HG02642 (cell line): ENCODE measurements at regions not wholly inside any gene's neighbourhood (a gene's known extent, or its start where the extent isn't known, plus 50 kb on each side); places are given as distances from the start of the nearest gene placed in this dataset.
"Not testable (repeated sequence)": the region's sequence is repeated elsewhere in the genome, so short reads cannot be mapped to it uniquely, and the experiment has no call there.

ENCODE experiments used
- ATAC-seq: cut with Tn5 transposase; IDR thresholded peaks from one replicate; pipeline ENCODE4 v1.9.1; 2021; ENCODE audit warnings: mild to moderate bottlenecking; ENCODE audit not compliant: unreplicated experiment, poor library complexity

DNA sequence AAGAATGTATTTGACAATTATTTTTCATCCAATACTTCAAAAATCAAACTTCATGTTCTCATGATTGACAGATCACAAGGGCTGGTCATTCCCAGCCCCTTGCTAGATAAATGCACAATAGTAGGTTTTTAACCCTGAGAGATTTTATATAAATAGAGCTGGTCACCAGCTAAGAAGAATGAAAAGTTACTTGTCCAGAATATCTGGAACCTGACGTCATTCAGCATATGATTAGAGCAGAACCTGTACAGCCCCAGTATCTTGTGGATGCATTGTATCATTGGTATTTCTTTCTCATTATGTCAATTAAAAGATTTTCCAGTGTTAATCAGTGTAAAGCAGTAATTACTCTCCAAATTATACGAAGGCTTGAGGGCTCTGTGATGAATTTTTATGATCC, 202.8 kb upstream of the RND3 start:
- ATAC-seq, result no peak

DNA sequence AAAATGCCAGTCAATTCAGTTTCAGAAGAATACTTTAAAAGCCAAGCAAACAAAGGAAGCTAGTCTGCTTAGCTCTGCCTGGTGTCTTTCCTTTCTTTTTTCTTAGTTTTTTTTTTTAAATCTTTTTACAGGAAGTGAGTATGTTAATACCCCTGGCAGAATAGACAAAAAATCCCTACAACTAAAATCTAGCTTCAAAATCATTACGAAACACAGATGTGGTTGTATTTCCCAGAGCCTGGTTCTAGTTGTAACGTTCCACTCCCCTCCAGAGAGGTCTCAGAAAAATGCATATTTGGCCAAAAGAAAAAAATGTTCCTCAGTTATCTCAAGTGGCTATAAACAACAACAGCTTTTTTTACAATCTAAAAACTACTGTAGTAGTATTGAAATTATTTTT, 202.1 kb upstream of the RND3 start:
- ATAC-seq, result no peak

- ATAC-seq, result no peak
These were observed 200.5 kb upstream of the RND3 start for GRCh38 chr2:150688016-150688415.

DNA sequence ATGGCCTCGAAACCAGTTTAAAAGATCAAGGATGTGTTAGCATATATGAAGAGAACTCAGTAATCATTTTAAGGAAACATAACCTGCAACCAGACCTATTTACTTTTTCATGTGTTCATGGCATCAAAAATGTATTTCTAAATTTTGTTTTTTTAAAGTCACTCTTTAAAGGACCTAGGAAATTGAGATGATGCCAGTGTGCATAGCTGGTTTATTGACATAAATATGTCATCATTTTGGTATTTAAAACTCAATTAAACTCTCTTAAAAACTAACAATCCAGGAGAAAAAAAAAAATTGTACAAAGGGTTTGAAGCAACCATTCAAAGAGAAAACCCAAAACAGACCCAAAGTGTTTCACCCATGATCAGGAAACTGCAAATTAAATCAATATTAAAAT, 198.9 kb upstream of the RND3 start:
- ATAC-seq, result no peak

DNA sequence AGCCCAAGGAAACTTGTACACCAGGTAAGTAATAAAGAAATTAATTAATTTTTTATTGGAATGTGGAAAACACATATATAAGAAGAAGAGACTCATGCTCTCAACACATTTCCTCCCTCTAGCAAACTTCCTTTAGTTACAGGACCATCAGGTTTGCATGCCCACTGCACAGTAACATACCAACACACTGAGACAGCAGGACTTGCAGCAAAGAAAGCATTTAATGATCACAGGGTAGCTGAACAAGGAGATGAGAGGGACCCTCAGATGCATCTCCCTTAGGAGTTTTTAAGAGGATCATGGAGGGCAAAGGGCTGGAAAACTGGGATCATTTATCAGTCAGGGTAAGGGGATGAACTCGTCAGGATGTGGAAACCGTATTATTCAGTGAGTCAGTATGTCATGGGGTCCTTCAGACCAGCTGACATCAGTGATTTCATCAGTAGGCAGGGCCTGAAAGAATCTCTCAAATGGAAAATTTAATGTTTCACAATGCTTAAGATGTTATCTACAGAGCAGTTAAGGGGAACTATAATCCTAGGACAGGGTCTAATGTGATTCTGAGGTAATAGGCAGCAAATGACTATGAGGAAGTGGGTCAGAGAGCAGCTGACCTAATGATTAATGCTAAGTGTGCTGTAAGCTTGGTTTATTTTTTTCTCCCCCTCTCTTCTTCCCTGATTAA, 193.8 kb upstream of the RND3 start:
- no peak for ATAC-seq

GRCh38 chr2:150679456-150680120, 192.1 kb upstream of the RND3 start:
- ATAC-seq, result no peak

DNA sequence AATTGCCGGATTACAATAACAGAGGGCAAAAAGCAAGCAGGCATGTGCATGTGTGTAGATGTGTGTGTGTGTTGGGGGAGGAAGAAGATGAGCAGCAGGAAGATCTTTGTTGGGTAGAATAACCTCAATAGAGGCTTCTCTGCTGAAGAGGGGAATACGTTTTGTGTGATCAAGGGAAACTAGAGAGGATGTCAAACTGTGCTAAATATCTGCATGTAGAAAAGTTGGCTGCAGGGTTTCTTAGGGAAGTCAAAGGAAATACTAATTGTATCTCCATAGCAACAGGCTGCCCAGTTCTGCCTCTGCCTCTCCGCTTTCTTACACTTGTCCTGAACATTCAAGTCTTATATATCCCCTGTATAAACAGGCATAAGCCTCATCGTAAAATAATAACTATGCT, 190.1 kb upstream of the RND3 start:
- ATAC-seq, result no peak

- no peak for ATAC-seq
These were observed 189.4 kb upstream of the RND3 start for GRCh38 chr2:150676747-150677383.

DNA sequence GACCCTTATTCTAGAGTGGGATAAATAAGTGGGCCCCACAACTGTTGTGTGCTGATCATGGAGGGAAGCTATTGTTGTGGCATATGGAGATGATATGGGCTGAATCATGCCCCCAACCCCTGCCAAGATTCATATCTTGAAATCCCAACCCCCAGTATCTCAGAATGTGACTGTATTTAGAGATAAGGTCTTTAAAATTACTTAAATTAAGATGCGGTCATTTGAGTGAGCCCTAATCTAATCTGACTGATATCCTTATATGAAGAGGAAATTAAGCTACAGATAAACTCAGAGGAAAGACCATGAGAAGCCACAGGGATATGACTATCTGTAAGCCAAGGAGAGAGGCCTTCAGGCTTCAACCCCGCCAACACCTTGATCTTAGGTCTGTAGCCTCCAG, 188.3 kb upstream of the RND3 start:
- ATAC-seq, result no peak

DNA sequence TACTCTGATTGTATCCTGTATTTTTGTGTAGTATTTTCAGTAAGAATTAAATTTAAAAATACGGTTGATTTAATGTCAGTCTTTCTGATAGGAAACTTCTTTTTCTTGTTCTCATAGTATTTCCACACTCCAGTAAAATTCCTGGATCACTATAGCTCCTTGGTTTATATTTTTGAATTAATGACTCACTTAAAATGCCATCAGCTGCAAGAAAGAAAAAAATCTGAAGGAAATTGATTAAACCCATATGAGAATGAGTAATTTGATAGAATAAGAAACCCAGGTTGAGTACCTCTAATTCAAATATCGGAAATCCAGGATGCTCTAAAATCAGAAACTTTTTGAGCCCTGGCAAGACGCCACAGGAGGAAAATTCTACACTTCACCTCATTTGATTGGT, 186.8 kb upstream of the RND3 start:
- ATAC-seq, result no peak

DNA sequence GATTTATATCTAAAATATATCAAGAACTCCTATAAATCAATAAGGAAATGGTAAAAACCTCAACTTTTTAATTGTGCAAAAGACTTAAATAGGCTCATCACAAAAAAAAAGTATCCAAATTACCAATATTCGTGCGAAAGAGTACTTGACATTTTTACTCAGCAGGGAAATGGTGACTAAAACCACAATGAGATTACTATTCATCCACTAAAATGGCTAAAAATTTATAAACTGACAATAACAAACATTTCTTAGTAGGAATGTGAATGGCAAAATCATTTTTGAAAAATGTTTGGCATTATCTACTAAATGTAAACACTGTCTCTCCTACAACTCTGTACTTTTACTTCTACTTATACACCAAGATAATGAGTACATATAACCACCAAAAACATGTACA, 184.8 kb upstream of the RND3 start:
- no peak for ATAC-seq

- no peak for ATAC-seq
These were observed 182.0 kb upstream of the RND3 start for GRCh38 chr2:150669492-150669891.

DNA sequence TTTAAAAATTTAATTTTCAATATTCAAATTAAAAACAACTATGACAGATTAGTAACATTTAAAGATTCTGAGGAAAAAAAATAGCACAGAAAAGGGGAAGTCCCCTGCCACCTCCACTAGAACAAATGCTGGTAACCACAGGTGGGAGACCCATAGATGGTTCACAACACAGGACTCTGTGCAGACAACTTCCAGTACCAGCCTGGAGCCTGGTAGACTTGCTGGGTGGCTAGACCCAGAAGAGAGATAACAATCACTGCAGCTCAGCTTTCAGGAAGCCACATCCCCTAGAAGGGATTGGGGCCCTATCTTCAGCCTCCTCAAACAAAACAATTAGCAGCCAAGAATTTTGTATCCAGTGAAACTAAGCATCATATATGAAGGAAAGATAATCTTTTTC, 179.6 kb upstream of the RND3 start:
- ATAC-seq, result not testable (repeated sequence)

DNA sequence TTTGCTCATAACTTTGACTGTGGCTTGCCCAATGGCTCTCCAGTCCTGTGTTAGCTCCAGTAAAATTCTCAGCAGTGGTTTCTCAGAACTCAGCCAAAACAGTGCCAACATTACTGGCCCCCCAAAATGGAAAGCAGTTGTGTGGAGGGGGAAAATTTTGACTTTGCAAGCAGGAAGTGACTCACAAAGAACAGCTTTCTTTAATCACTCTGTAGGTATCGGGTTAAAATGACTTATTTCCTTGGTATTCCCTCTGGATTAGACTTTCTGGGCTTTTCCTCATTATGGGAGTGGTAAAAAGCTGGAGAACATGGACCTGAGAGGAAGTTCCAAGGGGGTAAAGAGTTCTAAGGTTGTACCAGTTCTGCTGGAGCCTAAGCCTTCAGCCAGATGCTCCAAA, 175.7 kb upstream of the RND3 start:
- ATAC-seq, result no peak

DNA sequence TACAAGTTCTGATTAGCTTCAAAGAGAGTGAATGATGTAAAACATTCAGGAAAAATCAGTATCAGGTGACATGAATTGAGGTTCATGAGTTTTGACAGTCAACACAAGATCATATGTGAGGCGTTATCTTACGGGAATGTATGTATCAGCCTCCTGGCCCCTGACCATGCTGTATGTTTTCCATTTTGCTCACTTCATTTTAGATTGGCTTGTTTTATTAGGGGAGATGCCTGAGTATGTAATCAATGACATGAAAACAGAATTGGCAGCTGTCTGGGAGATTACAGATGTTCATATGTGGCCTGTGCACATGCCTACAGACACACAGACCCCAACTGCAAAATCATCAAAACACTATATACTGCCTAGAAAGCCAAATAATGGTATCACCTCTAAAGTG, 168.5 kb upstream of the RND3 start:
- no peak for ATAC-seq

DNA sequence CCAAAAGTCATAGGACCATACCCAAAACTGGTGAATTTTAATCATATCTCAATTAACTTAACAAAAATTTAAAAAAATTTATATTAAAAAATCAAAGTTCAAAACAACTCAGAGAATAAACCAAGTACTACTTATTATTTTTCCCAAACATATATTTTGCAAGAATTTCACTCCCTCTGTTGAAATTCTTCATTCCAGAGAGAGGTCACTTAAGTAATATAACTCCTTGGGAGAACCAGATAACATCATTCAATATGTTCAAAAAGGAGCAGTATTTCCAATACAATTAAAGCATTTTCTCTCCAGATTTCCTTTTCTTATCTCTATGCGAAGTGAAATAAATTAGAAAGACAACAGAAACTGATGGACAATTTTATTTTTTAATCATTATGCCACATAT, 165.9 kb upstream of the RND3 start:
- ATAC-seq, result no peak

DNA sequence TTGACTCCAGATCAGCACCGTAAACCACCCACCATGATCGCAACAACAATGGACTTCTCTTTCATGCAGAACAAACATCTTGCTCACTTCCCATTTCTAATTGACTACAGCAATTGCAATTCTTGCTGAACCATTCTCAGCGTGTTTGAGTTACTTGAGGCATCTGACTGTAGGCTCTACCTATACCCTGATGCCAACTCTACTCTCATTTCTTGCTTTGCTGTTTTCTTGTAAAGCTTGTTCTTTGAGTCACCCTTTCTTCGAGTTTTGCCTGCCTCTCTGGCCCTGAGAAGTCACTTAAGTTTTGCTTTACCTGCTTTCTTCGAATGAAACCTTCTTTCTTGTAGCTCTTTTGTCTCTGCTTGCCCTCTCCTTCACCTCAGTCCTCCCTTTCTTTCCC, 160.5 kb upstream of the RND3 start:
- ATAC-seq, result no peak

GRCh38 chr2:150646746-150647145, 159.3 kb upstream of the RND3 start:
- no peak for ATAC-seq

- no peak for ATAC-seq
These were observed 157.0 kb upstream of the RND3 start for GRCh38 chr2:150644298-150645067.

DNA sequence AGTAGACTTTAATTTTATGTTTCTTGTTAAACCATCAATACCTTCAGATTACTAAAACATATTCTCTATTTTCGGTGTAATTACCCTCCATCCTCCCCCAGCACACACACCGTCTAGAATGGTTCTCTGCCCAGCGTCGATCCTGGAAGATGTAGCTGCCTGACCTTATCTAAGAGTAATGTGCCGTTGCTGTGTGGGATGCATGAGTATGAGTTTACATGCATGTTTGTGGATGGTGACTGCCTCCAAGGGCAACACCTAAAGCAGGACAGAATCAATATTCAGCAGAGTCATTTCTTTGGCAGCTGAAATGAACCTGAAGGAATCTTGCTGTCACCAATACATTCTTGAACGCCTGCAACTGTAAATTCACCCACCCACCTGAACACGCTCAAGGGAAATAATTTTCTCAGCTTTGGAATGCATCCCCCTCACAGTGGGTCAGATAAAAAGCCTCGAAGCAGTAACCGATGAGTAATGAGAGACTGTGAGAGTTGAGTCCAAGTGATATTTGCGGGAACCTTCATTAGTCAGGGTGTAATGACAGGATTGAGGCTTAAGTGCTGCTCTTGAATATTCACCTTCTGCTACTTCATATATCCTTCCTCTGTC, 155.8 kb upstream of the RND3 start:
- ATAC-seq, result no peak

DNA sequence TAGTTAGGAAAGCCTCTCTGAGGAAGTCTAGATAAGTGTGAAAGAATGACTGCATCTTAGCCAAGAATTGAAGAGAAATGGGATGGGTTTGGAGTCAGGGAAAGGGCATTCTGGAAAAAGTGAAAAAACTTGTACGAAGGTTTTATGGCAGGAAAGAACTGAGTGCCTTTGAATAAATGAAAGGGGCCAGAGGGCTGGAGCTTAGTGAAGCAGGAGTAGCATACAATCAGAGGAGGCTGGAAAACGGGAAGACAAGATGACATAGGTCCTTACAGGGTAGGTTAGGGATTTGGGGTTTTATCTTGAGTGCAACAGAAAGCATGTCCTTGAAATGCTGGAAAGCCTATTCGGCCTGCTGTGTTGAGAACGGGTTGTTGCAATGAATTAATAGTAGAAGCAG, 152.6 kb upstream of the RND3 start:
- no peak for ATAC-seq
